ENCODE measurements at regions not wholly inside any gene's neighbourhood (a gene's known extent, or its start where the extent isn't known, plus 50 kb on each side); places are given as distances from the start of the nearest gene placed in this dataset.

GRCh38 chr10:21249435-21249834 is 276.0 kb downstream of the SKIDA1 start:
- DNase-seq: no peak

DNA sequence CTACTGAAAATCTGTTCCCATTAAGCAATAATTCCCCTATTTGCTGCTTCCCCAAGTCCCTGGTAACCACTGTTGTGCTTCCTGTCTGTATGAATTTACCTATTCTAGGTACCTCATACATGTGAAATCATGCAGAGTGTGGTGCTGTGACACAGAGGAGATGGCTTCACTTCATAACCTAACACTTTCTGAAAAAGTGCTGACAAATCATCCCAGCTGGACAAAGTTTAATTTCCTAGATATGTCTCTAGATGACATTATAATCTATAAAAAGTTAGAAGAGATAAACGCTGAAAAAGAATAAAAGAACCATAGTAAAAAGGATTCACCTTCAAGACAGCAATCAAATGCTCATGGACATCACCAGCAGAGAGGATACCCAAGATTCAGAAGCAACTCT is 277.9 kb downstream of the SKIDA1 start:
- no peak for DNase-seq

DNA sequence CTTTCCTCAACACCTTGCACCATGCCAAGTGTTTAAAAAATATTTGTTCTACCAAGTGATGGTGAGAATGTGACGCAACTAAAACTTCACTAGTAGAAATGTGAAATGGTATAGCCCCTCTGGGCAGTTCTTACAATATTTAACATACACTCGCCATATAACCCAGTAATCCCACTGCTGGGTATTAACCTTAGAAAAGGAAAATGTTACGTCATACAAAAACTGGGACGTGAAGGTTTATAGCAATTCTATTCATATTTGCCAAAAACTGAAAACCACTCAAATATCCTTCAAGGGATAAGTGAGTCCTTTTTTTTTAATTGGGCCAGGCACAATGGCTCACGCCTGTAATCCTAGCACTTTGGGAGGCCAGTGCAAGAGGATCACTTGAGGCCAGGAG is 279.3 kb downstream of the SKIDA1 start:
- DNase-seq: no peak

DNA sequence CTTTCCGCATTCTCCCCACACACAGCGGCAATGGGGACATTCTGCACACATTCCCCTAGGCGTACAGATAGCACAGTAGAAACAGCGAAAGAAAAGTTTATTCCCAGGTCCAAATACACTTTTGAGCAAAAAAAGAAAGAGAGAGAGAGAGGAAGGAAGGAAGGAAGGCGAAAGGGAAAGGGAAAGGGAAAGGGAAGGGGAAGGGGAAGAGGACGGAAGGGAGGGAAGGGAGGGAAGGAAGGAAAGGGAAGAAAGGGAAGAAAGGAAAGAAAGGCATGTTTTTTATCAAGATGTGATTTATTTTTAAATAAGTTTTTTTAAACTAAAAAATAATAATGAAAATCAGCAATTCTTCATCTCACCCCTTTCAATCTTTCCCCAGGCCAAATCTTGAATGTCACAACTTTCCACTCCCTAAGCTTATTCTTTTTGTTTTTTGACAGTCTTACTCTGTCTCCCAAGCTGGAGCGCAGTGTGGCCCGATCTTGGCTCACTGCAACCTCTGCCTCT is 281.7 kb downstream of the SKIDA1 start:
- no peak for DNase-seq

DNA sequence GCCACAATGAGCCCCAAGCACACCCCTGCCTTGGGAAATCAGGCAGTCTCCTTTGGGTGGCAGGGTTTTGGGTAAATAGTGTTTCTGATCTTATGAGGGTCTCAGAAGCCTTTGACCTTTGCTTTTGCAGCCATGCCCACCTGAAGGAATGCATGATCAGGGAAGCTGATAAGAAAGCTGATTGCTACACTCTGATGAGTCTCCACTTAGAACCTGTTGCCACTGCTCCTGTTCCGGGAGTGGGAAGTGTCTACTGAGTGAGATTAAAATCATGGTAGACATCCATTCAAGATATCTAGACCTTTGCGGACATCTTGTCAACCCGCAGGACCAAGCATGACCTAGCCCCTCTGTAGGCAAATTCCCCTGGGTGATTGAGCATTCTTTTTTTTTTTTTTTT is 282.6 kb downstream of the SKIDA1 start:
- DNase-seq: no peak

DNA sequence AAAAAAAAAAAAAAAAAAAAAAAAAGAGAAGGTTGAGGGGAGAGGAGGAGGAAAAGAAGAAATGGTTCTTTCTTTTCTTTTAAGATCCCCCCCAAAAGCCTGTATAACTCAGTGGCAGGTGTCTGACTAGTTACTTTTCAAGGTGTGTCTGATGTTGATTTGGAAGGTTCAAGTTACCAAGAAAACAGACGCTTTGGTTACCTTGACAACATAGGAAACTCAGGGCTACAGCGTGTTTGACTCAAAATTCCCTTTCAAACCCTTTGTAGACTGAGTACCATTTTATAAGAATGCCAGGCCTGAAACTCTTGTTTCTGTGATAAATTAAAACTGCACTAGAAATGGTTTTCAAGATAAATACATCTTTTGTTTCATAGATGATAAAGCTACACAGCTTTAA is 286.8 kb downstream of the SKIDA1 start:
- DNase-seq: no peak

- no peak for DNase-seq
These were observed 287.4 kb downstream of the SKIDA1 start for GRCh38 chr10:21238044-21238443.

DNA sequence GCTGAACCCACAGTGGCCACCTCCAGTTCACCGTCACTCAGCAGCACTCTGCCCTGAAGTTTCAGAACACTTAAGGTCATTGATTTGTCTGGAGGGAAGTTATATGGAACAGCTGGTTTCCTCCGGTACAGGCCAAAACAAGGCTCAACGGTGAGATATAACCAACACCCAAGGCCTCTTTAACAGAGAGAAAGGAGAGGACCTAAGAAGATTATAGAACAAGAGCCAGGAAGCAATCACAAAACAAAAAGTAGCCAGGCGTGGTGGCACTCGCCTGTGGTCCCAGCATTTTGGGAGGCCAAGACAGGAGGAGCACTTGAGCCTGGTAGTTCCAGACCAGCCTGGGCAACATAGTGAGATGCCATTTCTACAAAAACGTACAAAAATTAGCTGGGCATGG is 290.7 kb downstream of the SKIDA1 start:
- no peak for DNase-seq

GRCh38 chr10:21230219-21230618 is 295.3 kb downstream of the SKIDA1 start:
- DNase-seq: no peak

- DNase-seq: no peak
These were observed 307.6 kb downstream of the SKIDA1 start for GRCh38 chr10:21217748-21218367.

DNA sequence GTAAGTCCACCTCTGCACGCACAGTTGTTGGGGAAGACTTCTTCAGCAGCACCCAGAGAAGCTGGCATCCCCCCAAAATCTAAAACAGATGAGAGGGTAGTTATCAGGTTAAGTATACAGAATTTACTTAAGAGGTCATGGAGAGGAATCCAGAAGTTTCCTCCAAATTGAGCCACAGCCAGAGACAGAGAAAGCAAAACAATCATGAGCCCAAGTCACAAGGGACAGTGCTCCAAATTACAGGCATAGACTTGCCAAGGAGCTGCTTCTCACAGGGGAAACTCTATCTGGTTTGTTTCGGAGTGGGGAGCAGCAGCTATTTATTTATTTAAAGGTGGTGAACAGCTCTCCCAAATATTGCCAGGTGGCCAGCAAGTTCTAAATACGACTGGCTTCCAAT is 308.4 kb downstream of the SKIDA1 start:
- no peak for DNase-seq

DNA sequence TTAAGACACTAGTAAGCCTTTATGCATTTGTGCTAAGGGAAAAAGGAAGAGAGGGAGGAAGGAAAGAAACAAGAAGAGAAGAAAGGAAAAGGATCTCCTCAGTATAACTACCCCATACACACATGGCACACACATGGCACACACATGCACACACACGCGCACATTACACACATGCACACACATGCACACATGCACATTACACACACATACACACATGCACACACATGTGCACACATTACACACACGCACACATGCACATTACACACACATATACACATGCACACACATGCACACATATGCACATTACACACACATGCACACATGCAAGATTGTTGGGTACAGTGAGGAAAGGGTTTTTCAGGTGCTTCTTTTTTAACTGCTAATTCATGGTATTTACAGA is 311.2 kb downstream of the SKIDA1 start:
- no peak for DNase-seq

- no peak for DNase-seq
These were observed 312.1 kb downstream of the SKIDA1 start for GRCh38 chr10:21213381-21213780.

GRCh38 chr10:21212912-21213311 is 312.6 kb downstream of the SKIDA1 start:
- no peak for DNase-seq

DNA sequence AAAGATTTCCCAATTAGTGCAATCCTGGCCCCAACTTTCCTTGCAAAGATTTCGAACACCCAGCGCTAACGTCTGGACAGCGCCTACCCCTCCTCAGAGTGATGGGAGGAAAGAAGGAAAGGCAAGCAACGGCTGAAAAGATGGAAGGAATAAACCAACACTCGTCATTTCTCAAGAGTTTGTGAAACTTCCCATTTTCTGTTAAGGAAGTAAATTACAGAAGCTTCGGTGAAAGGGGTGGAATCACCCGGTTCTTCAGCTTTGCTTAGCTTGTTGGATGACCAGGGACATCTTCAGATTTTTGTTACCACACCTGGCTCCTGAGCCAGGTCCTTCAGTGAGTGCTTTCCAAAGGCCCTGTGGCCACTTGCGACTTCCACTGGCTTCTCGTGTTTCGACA is 313.1 kb downstream of the SKIDA1 start:
- DNase-seq: no peak

DNA sequence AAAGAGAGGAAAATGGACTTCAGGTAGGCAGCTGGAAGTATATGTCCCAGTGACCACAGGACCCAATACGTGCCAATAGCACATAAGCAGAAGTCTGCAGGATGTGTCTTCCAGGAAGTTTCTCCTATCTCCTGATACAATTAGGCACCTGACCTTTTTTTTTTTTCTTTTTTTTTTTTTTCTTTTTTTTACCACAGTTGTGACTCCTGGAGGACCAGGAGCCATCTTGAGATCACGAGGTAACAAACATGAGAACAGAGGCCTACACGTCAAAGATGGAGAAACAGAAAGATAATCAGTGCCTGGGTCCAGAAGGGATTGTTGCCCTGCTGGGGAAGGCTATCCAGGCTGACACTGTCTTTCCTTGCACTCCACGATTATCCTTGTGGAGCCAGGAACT is 312.4 kb upstream of the NEBL start:
- no peak for DNase-seq

DNA sequence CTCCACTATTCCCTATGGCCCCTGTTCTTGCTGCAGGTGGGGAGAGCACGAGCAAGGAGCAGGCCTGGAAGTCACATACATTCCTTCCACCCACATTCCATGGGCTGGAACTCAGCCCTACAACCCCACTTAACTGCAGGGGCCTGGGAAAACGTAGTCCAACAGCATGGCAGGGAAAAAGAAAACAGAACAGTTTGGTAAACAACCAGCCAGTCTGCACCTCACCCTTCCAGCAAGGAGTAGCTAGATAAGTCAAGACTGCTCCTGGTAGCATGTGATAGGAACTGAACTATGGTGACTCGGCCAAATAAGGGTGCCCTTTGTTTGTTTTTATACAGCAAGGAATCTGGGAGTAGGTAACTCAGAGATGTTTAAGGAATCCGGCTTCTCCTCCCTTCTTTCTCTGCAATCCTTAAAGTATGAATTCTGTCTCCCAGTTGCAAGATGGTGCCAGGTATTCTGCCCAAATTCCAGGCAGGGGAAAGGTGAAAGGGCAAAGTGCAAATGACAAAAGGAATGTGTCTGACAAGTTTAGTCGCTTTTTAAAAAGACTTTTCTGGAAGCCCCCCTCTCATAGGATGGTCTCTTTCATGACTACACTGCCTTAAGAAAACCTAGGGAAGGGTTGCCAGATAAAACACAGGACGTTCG is 311.7 kb upstream of the NEBL start:
- no peak for DNase-seq

DNA sequence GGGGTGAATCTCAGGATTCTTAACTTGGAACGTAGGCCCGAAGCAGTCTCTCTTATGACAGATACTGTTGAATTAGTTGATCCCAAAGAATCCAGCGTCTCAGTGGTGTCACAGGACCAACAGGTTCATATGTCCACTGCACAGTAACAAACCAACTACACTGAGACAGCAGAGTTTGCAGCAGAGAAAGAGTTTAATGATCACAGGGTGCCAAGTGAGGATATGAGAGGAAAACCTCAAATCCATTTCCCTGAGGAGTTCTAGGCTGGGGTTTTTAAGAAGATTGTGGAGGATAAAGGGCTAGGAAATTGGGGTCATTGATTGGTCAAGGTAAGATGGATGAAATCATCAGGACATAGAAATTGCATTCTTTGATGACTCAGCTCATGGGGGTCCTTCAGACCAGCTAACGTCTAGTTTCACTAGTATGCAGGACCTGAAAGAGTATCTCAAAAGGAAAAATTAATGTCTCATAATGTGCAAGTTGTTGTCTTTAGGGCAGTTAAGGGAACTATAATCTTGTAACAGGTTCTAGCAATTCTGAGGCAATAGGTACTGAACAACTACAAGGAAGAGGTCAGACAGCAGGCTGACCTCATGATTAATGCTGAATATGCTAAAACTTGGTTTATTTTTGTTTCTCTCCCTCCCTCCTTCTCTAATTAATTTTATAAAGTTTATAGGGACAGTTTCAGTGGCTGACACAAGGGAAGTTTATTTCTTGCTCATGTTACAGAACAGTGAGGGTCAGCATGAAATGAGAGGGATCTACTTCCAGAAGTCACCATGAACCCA is 310.9 kb upstream of the NEBL start:
- DNase-seq: no peak

- DNase-seq: no peak
These were observed 308.2 kb upstream of the NEBL start for GRCh38 chr10:21205328-21205727.

- DNase-seq: no peak
These were observed 306.5 kb upstream of the NEBL start for GRCh38 chr10:21203473-21204107.

GRCh38 chr10:21202776-21203462 is 305.8 kb upstream of the NEBL start:
- no peak for DNase-seq

DNA sequence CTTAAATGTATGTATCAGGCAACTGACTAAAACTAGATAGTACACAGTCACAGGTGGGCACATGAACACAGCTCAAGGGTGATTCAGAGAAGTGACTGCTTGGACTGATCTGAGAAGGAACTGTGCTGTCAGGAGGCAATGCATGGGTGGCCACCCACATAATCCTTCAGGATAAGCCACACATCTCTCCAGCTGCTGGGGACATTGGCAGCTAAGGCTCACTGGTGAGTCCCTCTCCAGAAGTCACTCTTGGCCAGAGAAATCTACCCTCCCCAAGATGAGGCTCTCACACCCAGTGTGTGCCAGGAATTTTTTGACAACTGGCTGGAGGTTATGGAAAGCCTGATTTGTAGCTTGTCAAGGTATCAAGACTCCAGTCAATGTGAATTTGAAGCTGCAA is 302.4 kb upstream of the NEBL start:
- DNase-seq: no peak

- no peak for DNase-seq
These were observed 300.7 kb upstream of the NEBL start for GRCh38 chr10:21197838-21198237.
